Tibial artery (tissue), 4 donors: ENCODE measurements at regions not wholly inside any gene's neighbourhood (a gene's known extent, or its start where the extent isn't known, plus 50 kb on each side); places are given as distances from the start of the nearest gene placed in this dataset.

Experiments used
- DNase-seq, 2 donors: peaks; one replicate each; pipeline ENCODE4 v3.0.0-alpha.2; 2019
- H3K27ac ChIP-seq, 2 donors: fragments of 200-600 bp; sonication (generic) in 1 of 2; 1 replicate in 1 of 2; 2 replicates in 1 of 2; pipeline ENCODE4 v1.5.1; 2018 to 2019; ENCODE audit warnings: mild to moderate bottlenecking in 1 of 2
- H3K27me3 ChIP-seq, 2 donors: fragments of 200-600 bp; sonication (generic) in 1 of 2; one replicate each; pipeline versions ENCODE4 v1.5.1 to v1.6.0; 2016 to 2019
- H3K36me3 ChIP-seq, 3 donors: fragments of 200-600 bp; sonication (generic) in 2 of 3; one replicate each; pipeline ENCODE4 v1.5.1; 2016 to 2019; ENCODE audit warnings: mild to moderate bottlenecking in 2 of 3
- H3K4me1 ChIP-seq, 4 donors: fragments of 200-600 bp; sonication (generic) in 2 of 4; 1 replicate in 3 of 4; 2 replicates in 1 of 4; pipeline ENCODE4 v1.5.1; 2016 to 2019
- H3K4me3 ChIP-seq, 2 donors: fragments of 200-600 bp; sonication (generic) in 1 of 2; 1 replicate in 1 of 2; 2 replicates in 1 of 2; pipeline ENCODE4 v1.5.1; 2018 to 2019; ENCODE audit warnings: mild to moderate bottlenecking in 2 of 2
- H3K9me3 ChIP-seq, 3 donors: fragments of 200-600 bp; sonication (generic) in 1 of 3; one replicate each; pipeline ENCODE4 v1.5.1; 2016 to 2019
- CTCF ChIP-seq, 2 experiments: fragments of 200-600 bp in 1 of 2; fragments of 450-650 bp in 1 of 2; IDR thresholded peaks; one replicate each; pipeline ENCODE4 v1.5.1; 2017 to 2019; ENCODE audit warnings: antibody characterized with exemption in 2 of 2, mild to moderate bottlenecking in 1 of 2, moderate library complexity in 1 of 2
- intact Hi-C: fragments of 100-400 bp; cut with DNase I; formaldehyde crosslinking; loops from one replicate; pipeline ENCODE4 v1.15.0; 2023; ENCODE audit warnings: low total_unique reads

GRCh38 chr20:40294175-40294574, 394.9 kb downstream of the MAFB start:
- no peak overlapping the region for H3K4me3 ChIP-seq
- intact Hi-C loops: no loop called here
- peak; percentile 55 to 74 for DNase-seq

GRCh38 chr20:40293740-40294139, 395.3 kb downstream of the MAFB start:
- intact Hi-C loops: no loop called here
- Histone ChIP-seq H3K4me1 (peaks cover 0 to 35% (median 20%) of the 10 kb centered on the region in 4 donors), H3K4me3 (no peak overlapping the region), H3K27ac (peak overlapping the region; percentile 68 to 71), H3K9me3 (no peaks in the 10 kb centered on the region), H3K36me3 (no peaks in the 10 kb centered on the region), H3K27me3 (no peaks in the 10 kb centered on the region)
- DNase-seq: peak; percentile 79 to 80
- no peak for TF ChIP-seq CTCF (IDR thresholded peaks at IDR 0.05)

More at GRCh38 chr20:40294175-40294574, 394.9 kb downstream of the MAFB start:
- H3K27ac ChIP-seq: peak overlapping the region; percentile 68 to 71
- H3K36me3 ChIP-seq: no peaks in the 10 kb centered on the region
- no peaks in the 10 kb centered on the region for H3K9me3 ChIP-seq
- no peaks in the 10 kb centered on the region for H3K27me3 ChIP-seq
- TF ChIP-seq CTCF (IDR thresholded peaks at IDR 0.05): no peak
- H3K4me1 ChIP-seq: peaks cover 0 to 35% (median 20%) of the 10 kb centered on the region in 4 donors

GRCh38 chr20:40291493-40292135, 397.4 kb downstream of the MAFB start:
- no peak for DNase-seq
- H3K27me3 ChIP-seq: no peaks in the 10 kb centered on the region
- no peak for TF ChIP-seq CTCF (IDR thresholded peaks at IDR 0.05)
- H3K27ac ChIP-seq: no peak overlapping the region
- H3K9me3 ChIP-seq: no peaks in the 10 kb centered on the region
- intact Hi-C loops: no loop called here
- H3K4me3 ChIP-seq: no peak overlapping the region
- H3K36me3 ChIP-seq: no peaks in the 10 kb centered on the region
- peaks cover 0 to 50% (median 31%) of the 10 kb centered on the region in 4 donors for H3K4me1 ChIP-seq

- Histone ChIP-seq H3K27ac (peak overlapping the region; percentile 66 to 78), H3K27me3 (no peaks in the 10 kb centered on the region), H3K36me3 (no peaks in the 10 kb centered on the region), H3K4me1 (peaks cover 0 to 28% (median 17%) of the 10 kb centered on the region in 4 donors), H3K9me3 (no peaks in the 10 kb centered on the region), H3K4me3 (no peak overlapping the region)
- intact Hi-C loops: no loop called here
- TF ChIP-seq CTCF (IDR thresholded peaks at IDR 0.05): no peak
- DNase-seq: no peak
Measured at GRCh38 chr20:40287683-40288082, 401.4 kb downstream of the MAFB start.

- H3K9me3 ChIP-seq: no peaks in the 10 kb centered on the region
- intact Hi-C loops: no loop called here
- no peak overlapping the region for H3K4me3 ChIP-seq
- no peak for TF ChIP-seq CTCF (IDR thresholded peaks at IDR 0.05)
- peak overlapping the region; percentile 66 to 78 for H3K27ac ChIP-seq
- peaks cover 0 to 25% (median 15%) of the 10 kb centered on the region in 4 donors for H3K4me1 ChIP-seq
- DNase-seq: peak; percentile 83 to 95
- no peaks in the 10 kb centered on the region for H3K36me3 ChIP-seq
- H3K27me3 ChIP-seq: no peaks in the 10 kb centered on the region
Measured at GRCh38 chr20:40286975-40287531, 402.0 kb downstream of the MAFB start.
